ENCODE measurements at regions not wholly inside any gene's neighbourhood (a gene's known extent, or its start where the extent isn't known, plus 50 kb on each side); places are given as distances from the start of the nearest gene placed in this dataset.

DNA sequence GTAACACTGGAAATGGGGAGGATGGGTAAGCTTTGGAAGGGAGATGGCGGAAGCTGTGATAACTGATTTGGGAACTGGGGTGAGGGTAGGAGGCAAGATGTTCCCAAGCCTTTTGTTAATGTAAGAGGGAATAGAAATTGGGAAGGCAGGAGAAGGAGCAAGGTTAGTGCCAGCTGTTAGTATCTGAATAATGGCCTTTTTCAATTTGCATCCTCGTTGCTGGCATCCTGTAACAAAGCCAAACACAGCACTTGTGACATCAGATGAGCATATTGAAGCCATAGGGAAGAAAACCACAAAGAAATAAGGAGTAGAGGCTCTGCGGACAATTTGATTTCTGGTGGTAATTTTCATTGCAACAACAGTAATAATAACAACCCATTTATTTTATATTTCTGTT is 70.9 kb upstream of the CLMP start:
- H3K36me3 ChIP-seq (ENCODE audit: insufficient read depth, low read length): no peaks in the 10 kb centered on the region
- TF ChIP-seq EZH2 (IDR thresholded peaks at IDR 0.05) (no peak), POLR2AphosphoS5 (IDR thresholded peaks at IDR 0.05; ENCODE audit: borderline replicate concordance, low read depth, low read length) (no peak), FOXP2 (optimal IDR thresholded peaks at IDR 0.05; ENCODE audit: control extremely low read depth, extremely low read length, insufficient read depth) (no peak)
- peak overlapping the region; percentile 95 for H3K27ac ChIP-seq
- DNase-seq (ENCODE audit: low read depth, low spot score): no peak
- H3K9me3 ChIP-seq (ENCODE audit: low read depth, low read length): no peaks in the 10 kb centered on the region
- H3K9ac ChIP-seq (ENCODE audit: insufficient read length): peak overlapping the region; percentile 37
- peak overlapping the region; percentile 58 for H3K4me3 ChIP-seq

DNA sequence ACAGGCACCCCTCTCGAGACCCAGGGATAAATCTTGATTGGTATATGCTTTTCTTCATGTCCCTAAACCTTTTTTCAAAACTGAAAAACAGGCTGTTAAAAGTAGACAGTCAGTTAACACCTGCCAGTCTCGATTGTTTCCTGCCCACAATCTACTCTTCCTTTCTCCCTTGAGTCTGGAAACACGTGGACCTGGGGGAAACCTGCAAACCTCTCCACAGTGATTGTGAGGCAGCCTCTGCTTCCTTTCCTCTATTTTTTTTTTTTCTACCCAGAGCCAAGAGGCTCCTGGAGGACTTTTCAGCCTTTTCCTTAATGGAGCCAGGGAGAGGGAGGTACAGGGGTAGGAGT is 69.4 kb upstream of the CLMP start:
- no peak for DNase-seq (ENCODE audit: low read depth, low spot score)

GRCh38 chr11:123261345-123262106 is 66.5 kb upstream of the CLMP start:
- H3K27ac ChIP-seq: no peak overlapping the region
- TF ChIP-seq FOXP2 (optimal IDR thresholded peaks at IDR 0.05; ENCODE audit: control extremely low read depth, extremely low read length, insufficient read depth) (no peak), POLR2AphosphoS5 (IDR thresholded peaks at IDR 0.05; ENCODE audit: borderline replicate concordance, low read depth, low read length) (no peak), EZH2 (IDR thresholded peaks at IDR 0.05) (no peak)
- H3K36me3 ChIP-seq (ENCODE audit: insufficient read depth, low read length): no peaks in the 10 kb centered on the region
- H3K9ac ChIP-seq (ENCODE audit: insufficient read length): no peak overlapping the region
- DNase-seq (ENCODE audit: low read depth, low spot score): no peak
- no peaks in the 10 kb centered on the region for H3K9me3 ChIP-seq (ENCODE audit: low read depth, low read length)
- H3K4me3 ChIP-seq: no peak overlapping the region

More for the DNA sequence above, 69.4 kb upstream of the CLMP start:
- Histone ChIP-seq H3K4me3 (no peak overlapping the region), H3K27ac (no peak overlapping the region), H3K9me3 (ENCODE audit: low read depth, low read length) (no peaks in the 10 kb centered on the region), H3K9ac (ENCODE audit: insufficient read length) (no peak overlapping the region), H3K36me3 (ENCODE audit: insufficient read depth, low read length) (no peaks in the 10 kb centered on the region)
- no peak for TF ChIP-seq EZH2 (IDR thresholded peaks at IDR 0.05)
- no peak for TF ChIP-seq FOXP2 (optimal IDR thresholded peaks at IDR 0.05; ENCODE audit: control extremely low read depth, extremely low read length, insufficient read depth)
- no peak for TF ChIP-seq POLR2AphosphoS5 (IDR thresholded peaks at IDR 0.05; ENCODE audit: borderline replicate concordance, low read depth, low read length)

DNA sequence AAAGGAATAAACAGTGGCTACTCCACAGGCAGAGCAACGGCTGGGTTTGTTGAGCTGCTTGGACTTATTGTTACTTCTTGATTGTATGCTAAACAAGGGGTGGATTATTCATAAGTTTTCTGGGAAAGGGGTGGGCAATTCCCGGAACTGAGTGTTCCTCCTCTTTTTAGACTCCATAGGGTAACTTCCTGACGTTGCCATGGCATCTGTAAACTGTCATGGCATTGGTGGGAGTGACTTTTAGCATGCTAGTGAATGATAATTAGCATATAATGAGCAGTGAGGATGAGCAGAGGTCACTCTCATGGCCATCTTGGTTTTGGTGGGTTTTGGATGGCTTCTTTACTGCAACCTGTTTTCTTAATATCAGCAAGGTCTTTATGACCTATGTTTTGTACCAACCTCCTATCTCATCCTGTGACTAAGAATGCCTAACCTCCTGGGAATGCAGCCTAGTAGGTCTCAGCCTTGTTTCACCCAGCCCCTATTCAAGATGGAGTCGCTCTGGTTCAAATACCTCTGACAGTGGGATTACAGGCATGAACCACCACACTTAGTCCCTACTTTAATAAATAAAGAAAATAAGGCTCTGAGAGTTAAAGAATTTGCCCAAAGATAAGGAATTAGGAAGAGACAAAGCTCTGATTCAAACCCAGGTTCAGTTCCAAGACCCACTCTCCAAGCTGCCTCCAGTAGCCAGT is 65.6 kb upstream of the CLMP start:
- H3K9me3 ChIP-seq (ENCODE audit: low read depth, low read length): no peaks in the 10 kb centered on the region

DNA sequence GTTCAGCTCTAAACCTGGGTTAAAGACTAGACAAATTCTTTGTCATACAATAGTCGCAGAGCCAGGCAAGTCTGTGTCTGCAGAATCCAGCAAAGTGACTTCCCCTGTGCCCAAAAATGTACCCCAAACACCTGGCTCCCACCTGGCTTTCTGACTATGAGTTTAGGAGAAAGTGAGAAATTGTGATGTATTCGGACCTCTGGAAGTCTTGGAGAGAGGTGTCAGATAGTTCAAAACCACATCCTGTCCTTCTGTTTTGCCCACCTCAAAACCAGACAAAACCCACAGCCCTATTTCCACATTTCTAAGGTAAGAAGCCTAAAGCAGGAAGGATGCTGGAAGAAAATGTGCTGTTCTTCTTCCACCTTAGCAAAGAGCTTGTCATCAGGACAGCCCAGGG is 63.8 kb upstream of the CLMP start:
- Histone ChIP-seq H3K27ac (no peak overlapping the region), H3K9ac (ENCODE audit: insufficient read length) (no peak overlapping the region), H3K4me3 (no peak overlapping the region), H3K36me3 (ENCODE audit: insufficient read depth, low read length) (no peaks in the 10 kb centered on the region), H3K9me3 (ENCODE audit: low read depth, low read length) (no peaks in the 10 kb centered on the region)
- no peak for DNase-seq (ENCODE audit: low read depth, low spot score)
- no peak for TF ChIP-seq FOXP2 (optimal IDR thresholded peaks at IDR 0.05; ENCODE audit: control extremely low read depth, extremely low read length, insufficient read depth)
- TF ChIP-seq POLR2AphosphoS5 (IDR thresholded peaks at IDR 0.05; ENCODE audit: borderline replicate concordance, low read depth, low read length): no peak
- TF ChIP-seq EZH2 (IDR thresholded peaks at IDR 0.05): no peak

More for the DNA sequence above, 65.6 kb upstream of the CLMP start:
- Histone ChIP-seq H3K36me3 (ENCODE audit: insufficient read depth, low read length) (no peaks in the 10 kb centered on the region), H3K9ac (ENCODE audit: insufficient read length) (no peak overlapping the region), H3K27ac (no peak overlapping the region), H3K4me3 (no peak overlapping the region)
- TF ChIP-seq POLR2AphosphoS5 (IDR thresholded peaks at IDR 0.05; ENCODE audit: borderline replicate concordance, low read depth, low read length) (no peak), EZH2 (IDR thresholded peaks at IDR 0.05) (no peak), FOXP2 (optimal IDR thresholded peaks at IDR 0.05; ENCODE audit: control extremely low read depth, extremely low read length, insufficient read depth) (no peak)
- no peak for DNase-seq (ENCODE audit: low read depth, low spot score)

- no peak overlapping the region for H3K4me3 ChIP-seq
- no peak for DNase-seq (ENCODE audit: low read depth, low spot score)
- H3K27ac ChIP-seq: no peak overlapping the region
- H3K36me3 ChIP-seq (ENCODE audit: insufficient read depth, low read length): no peaks in the 10 kb centered on the region
- H3K9me3 ChIP-seq (ENCODE audit: low read depth, low read length): no peaks in the 10 kb centered on the region
- H3K9ac ChIP-seq (ENCODE audit: insufficient read length): no peak overlapping the region
- no peak for TF ChIP-seq POLR2AphosphoS5 (IDR thresholded peaks at IDR 0.05; ENCODE audit: borderline replicate concordance, low read depth, low read length)
- no peak for TF ChIP-seq EZH2 (IDR thresholded peaks at IDR 0.05)
- no peak for TF ChIP-seq FOXP2 (optimal IDR thresholded peaks at IDR 0.05; ENCODE audit: control extremely low read depth, extremely low read length, insufficient read depth)
Observed at GRCh38 chr11:123257370-123257769, 62.3 kb upstream of the CLMP start.

- H3K4me3 ChIP-seq: no peak overlapping the region
- H3K27ac ChIP-seq: no peak overlapping the region
- no peaks in the 10 kb centered on the region for H3K36me3 ChIP-seq (ENCODE audit: insufficient read depth, low read length)
- no peak overlapping the region for H3K9ac ChIP-seq (ENCODE audit: insufficient read length)
- DNase-seq (ENCODE audit: low read depth, low spot score): no peak
- no peaks in the 10 kb centered on the region for H3K9me3 ChIP-seq (ENCODE audit: low read depth, low read length)
- TF ChIP-seq POLR2AphosphoS5 (IDR thresholded peaks at IDR 0.05; ENCODE audit: borderline replicate concordance, low read depth, low read length) (no peak), FOXP2 (optimal IDR thresholded peaks at IDR 0.05; ENCODE audit: control extremely low read depth, extremely low read length, insufficient read depth) (no peak), EZH2 (IDR thresholded peaks at IDR 0.05) (no peak)
Observed at GRCh38 chr11:123255909-123256308, 60.9 kb upstream of the CLMP start.

GRCh38 chr11:123254357-123254756 is 59.3 kb upstream of the CLMP start:
- Histone ChIP-seq H3K36me3 (ENCODE audit: insufficient read depth, low read length) (no peaks in the 10 kb centered on the region), H3K9me3 (ENCODE audit: low read depth, low read length) (no peaks in the 10 kb centered on the region), H3K27ac (no peak overlapping the region), H3K4me3 (no peak overlapping the region), H3K9ac (ENCODE audit: insufficient read length) (no peak overlapping the region)
- TF ChIP-seq POLR2AphosphoS5 (IDR thresholded peaks at IDR 0.05; ENCODE audit: borderline replicate concordance, low read depth, low read length) (no peak), FOXP2 (optimal IDR thresholded peaks at IDR 0.05; ENCODE audit: control extremely low read depth, extremely low read length, insufficient read depth) (no peak), EZH2 (IDR thresholded peaks at IDR 0.05) (no peak)
- DNase-seq (ENCODE audit: low read depth, low spot score): no peak

Measured in SK-N-MC (cell line).